GM23338 (cell line): ENCODE measurements at regions not wholly inside any gene's neighbourhood (a gene's known extent, or its start where the extent isn't known, plus 50 kb on each side); places are given as distances from the start of the nearest gene placed in this dataset.

Experiments used
- CREB1 ChIP-seq: fragments of 250-450 bp; sonication (Bioruptor Pico); IDR thresholded peaks from 2 replicates; pipeline ENCODE4 v1.5.0; 2020; ENCODE audit warnings: low read depth, mild to moderate bottlenecking, moderate library complexity
- EZH2 ChIP-seq: fragments of 200-600 bp; sonication (generic); IDR thresholded peaks from one replicate; pipeline ENCODE4 v1.8.0; 2017; ENCODE audit warnings: antibody characterized with exemption, mild to moderate bottlenecking, low read depth; ENCODE audit not compliant: unreplicated experiment
- EZH2phosphoT487 ChIP-seq: fragments of 200-600 bp; sonication (generic); IDR thresholded peaks from one replicate; pipeline ENCODE4 v1.8.1; 2018; ENCODE audit warnings: antibody characterized with exemption; ENCODE audit not compliant: unreplicated experiment
- JUNB ChIP-seq: IDR thresholded peaks from one replicate; pipeline ENCODE4 v1.6.1; 2016; ENCODE audit warnings: antibody characterized with exemption; ENCODE audit not compliant: unreplicated experiment
- NANOG ChIP-seq: IDR thresholded peaks from 2 replicates; pipeline ENCODE4 v1.6.1; 2016; ENCODE audit warnings: antibody characterized with exemption, borderline replicate concordance
- POLR2AphosphoS5 ChIP-seq: IDR thresholded peaks from 2 replicates; pipeline ENCODE4 v1.6.1; 2016; ENCODE audit warnings: antibody characterized with exemption, low read depth
- STAT1 ChIP-seq: IDR thresholded peaks from one replicate; pipeline ENCODE4 v1.6.1; 2016; ENCODE audit warnings: antibody characterized with exemption; ENCODE audit not compliant: unreplicated experiment
- ZNF114 ChIP-seq: fragments of 250-450 bp; sonication (Bioruptor Pico); IDR thresholded peaks from 2 replicates; pipeline ENCODE4 v1.5.0; 2020; ENCODE audit warnings: mild to moderate bottlenecking, moderate library complexity
- ZNF331 ChIP-seq: fragments of 250-450 bp; sonication (Bioruptor Pico); IDR thresholded peaks from 2 replicates; pipeline ENCODE4 v1.5.0; 2020; ENCODE audit warnings: low read depth, mild to moderate bottlenecking, moderate library complexity
- TF ChIP-seq, protein P1 (sequence below), 2 experiments: fragments of 200-600 bp in 1 of 2; sonication (generic) in 1 of 2; conservative IDR thresholded peaks; 2 replicates each; pipeline versions ENCODE4 v1.5.1 to v1.6.1; 2016 to 2017; ENCODE audit warnings: antibody characterized with exemption in 2 of 2, low read depth in 2 of 2, mild to moderate bottlenecking in 2 of 2, moderate library complexity in 1 of 2
- TF ChIP-seq, protein P2 (sequence below): IDR thresholded peaks from one replicate; pipeline ENCODE4 v1.6.1; 2018; ENCODE audit warnings: antibody characterized with exemption; ENCODE audit not compliant: unreplicated experiment
- TF ChIP-seq, protein P3 (sequence below): fragments of 250-450 bp; sonication (Bioruptor Pico); IDR thresholded peaks from 2 replicates; pipeline ENCODE4 v1.5.0; 2020; ENCODE audit warnings: mild to moderate bottlenecking, moderate library complexity

DNA sequence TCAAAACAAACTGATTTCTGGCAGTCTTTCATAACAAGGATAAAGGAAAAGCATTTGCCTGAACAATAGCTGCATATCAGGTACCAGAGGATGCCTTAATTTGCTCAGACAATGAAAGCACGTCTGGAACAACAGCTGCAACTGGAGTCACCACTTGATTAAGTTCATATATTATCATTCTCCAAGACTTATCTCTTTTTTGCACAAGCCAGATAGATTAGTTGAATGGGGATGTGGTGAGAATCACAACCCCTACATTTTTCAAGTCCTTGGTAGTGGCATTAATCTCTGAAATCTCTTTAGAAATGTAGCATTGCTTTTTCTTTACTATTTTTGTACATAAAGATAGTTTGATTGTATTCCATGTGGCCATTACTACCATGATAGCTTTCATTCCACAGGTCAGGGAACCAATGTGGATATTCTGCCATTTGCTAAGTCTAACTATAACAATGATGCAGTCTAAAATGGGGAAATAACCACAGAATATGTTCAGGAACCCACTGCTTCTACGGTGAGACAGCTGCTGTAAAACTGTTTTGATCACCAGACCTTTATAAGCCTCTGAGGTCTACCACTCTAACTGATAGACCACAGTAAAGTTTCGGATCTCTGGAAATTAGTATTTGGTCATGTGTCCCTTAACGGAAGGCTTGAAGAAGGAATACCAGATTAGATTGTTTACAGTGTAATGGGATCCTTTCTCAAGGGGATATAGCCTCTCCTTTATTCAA is 1176.2 kb downstream of the DNAJB9 start:
- TF ChIP-seq, protein P1, sequence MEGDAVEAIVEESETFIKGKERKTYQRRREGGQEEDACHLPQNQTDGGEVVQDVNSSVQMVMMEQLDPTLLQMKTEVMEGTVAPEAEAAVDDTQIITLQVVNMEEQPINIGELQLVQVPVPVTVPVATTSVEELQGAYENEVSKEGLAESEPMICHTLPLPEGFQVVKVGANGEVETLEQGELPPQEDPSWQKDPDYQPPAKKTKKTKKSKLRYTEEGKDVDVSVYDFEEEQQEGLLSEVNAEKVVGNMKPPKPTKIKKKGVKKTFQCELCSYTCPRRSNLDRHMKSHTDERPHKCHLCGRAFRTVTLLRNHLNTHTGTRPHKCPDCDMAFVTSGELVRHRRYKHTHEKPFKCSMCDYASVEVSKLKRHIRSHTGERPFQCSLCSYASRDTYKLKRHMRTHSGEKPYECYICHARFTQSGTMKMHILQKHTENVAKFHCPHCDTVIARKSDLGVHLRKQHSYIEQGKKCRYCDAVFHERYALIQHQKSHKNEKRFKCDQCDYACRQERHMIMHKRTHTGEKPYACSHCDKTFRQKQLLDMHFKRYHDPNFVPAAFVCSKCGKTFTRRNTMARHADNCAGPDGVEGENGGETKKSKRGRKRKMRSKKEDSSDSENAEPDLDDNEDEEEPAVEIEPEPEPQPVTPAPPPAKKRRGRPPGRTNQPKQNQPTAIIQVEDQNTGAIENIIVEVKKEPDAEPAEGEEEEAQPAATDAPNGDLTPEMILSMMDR (conservative IDR thresholded peaks at IDR 0.05; ENCODE audit: low read depth in 2 of 2): no peak
- no peak for TF ChIP-seq EZH2
- TF ChIP-seq POLR2AphosphoS5: no peak
- TF ChIP-seq CREB1 (CRISPR knock-in tag): no peak
- TF ChIP-seq ZNF114: no peak
- TF ChIP-seq, protein P2, sequence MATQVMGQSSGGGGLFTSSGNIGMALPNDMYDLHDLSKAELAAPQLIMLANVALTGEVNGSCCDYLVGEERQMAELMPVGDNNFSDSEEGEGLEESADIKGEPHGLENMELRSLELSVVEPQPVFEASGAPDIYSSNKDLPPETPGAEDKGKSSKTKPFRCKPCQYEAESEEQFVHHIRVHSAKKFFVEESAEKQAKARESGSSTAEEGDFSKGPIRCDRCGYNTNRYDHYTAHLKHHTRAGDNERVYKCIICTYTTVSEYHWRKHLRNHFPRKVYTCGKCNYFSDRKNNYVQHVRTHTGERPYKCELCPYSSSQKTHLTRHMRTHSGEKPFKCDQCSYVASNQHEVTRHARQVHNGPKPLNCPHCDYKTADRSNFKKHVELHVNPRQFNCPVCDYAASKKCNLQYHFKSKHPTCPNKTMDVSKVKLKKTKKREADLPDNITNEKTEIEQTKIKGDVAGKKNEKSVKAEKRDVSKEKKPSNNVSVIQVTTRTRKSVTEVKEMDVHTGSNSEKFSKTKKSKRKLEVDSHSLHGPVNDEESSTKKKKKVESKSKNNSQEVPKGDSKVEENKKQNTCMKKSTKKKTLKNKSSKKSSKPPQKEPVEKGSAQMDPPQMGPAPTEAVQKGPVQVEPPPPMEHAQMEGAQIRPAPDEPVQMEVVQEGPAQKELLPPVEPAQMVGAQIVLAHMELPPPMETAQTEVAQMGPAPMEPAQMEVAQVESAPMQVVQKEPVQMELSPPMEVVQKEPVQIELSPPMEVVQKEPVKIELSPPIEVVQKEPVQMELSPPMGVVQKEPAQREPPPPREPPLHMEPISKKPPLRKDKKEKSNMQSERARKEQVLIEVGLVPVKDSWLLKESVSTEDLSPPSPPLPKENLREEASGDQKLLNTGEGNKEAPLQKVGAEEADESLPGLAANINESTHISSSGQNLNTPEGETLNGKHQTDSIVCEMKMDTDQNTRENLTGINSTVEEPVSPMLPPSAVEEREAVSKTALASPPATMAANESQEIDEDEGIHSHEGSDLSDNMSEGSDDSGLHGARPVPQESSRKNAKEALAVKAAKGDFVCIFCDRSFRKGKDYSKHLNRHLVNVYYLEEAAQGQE: no peak
- no peak for TF ChIP-seq EZH2phosphoT487
- TF ChIP-seq, protein P3, sequence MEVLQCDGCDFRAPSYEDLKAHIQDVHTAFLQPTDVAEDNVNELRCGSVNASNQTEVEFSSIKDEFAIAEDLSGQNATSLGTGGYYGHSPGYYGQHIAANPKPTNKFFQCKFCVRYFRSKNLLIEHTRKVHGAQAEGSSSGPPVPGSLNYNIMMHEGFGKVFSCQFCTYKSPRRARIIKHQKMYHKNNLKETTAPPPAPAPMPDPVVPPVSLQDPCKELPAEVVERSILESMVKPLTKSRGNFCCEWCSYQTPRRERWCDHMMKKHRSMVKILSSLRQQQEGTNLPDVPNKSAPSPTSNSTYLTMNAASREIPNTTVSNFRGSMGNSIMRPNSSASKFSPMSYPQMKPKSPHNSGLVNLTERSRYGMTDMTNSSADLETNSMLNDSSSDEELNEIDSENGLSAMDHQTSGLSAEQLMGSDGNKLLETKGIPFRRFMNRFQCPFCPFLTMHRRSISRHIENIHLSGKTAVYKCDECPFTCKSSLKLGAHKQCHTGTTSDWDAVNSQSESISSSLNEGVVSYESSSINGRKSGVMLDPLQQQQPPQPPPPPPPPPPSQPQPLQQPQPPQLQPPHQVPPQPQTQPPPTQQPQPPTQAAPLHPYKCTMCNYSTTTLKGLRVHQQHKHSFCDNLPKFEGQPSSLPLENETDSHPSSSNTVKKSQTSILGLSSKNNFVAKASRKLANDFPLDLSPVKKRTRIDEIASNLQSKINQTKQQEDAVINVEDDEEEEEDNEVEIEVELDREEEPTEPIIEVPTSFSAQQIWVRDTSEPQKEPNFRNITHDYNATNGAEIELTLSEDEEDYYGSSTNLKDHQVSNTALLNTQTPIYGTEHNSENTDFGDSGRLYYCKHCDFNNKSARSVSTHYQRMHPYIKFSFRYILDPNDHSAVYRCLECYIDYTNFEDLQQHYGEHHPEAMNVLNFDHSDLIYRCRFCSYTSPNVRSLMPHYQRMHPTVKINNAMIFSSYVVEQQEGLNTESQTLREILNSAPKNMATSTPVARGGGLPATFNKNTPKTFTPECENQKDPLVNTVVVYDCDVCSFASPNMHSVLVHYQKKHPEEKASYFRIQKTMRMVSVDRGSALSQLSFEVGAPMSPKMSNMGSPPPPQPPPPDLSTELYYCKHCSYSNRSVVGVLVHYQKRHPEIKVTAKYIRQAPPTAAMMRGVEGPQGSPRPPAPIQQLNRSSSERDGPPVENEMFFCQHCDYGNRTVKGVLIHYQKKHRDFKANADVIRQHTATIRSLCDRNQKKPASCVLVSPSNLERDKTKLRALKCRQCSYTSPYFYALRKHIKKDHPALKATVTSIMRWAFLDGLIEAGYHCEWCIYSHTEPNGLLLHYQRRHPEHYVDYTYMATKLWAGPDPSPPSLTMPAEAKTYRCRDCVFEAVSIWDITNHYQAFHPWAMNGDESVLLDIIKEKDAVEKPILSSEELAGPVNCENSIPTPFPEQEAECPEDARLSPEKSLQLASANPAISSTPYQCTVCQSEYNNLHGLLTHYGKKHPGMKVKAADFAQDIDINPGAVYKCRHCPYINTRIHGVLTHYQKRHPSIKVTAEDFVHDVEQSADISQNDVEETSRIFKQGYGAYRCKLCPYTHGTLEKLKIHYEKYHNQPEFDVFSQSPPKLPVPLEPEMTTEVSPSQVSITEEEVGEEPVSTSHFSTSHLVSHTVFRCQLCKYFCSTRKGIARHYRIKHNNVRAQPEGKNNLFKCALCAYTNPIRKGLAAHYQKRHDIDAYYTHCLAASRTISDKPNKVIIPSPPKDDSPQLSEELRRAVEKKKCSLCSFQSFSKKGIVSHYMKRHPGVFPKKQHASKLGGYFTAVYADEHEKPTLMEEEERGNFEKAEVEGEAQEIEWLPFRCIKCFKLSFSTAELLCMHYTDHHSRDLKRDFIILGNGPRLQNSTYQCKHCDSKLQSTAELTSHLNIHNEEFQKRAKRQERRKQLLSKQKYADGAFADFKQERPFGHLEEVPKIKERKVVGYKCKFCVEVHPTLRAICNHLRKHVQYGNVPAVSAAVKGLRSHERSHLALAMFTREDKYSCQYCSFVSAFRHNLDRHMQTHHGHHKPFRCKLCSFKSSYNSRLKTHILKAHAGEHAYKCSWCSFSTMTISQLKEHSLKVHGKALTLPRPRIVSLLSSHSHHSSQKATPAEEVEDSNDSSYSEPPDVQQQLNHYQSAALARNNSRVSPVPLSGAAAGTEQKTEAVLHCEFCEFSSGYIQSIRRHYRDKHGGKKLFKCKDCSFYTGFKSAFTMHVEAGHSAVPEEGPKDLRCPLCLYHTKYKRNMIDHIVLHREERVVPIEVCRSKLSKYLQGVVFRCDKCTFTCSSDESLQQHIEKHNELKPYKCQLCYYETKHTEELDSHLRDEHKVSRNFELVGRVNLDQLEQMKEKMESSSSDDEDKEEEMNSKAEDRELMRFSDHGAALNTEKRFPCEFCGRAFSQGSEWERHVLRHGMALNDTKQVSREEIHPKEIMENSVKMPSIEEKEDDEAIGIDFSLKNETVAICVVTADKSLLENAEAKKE (CRISPR knock-in tag): no peak
- TF ChIP-seq JUNB: no peak
- no peak for TF ChIP-seq NANOG
- TF ChIP-seq STAT1: no peak
- no peak for TF ChIP-seq ZNF331
